GM12878 (cell line): ENCODE measurements at regions not wholly inside any gene's neighbourhood (a gene's known extent, or its start where the extent isn't known, plus 50 kb on each side); places are given as distances from the start of the nearest gene placed in this dataset.

Experiments used
- ATF7 ChIP-seq: fragments of 450-650 bp; IDR thresholded peaks from 2 replicates; pipeline ENCODE4 v1.6.1; 2016; ENCODE audit warnings: low read depth, mild to moderate bottlenecking
- EGR1 ChIP-seq, 2 experiments: IDR thresholded peaks; 1 replicate in 1 of 2; 2 replicates in 1 of 2; pipeline ENCODE4 v1.6.1; 2011 to 2012; ENCODE audit warnings: low read depth in 2 of 2, low read length in 2 of 2, borderline replicate concordance in 1 of 2, mild to moderate bottlenecking in 1 of 2, moderate library complexity in 1 of 2
- RFX5 ChIP-seq: IDR thresholded peaks from 2 replicates; pipeline ENCODE4 v1.6.1; 2011; ENCODE audit warnings: low read depth, low read length, improper control_type of control experiment
- SREBF1 ChIP-seq: IDR thresholded peaks from 2 replicates; pipeline ENCODE4 v1.6.1; 2012; ENCODE audit warnings: mild to moderate bottlenecking, low read length
- SRF ChIP-seq, 2 experiments: IDR thresholded peaks; 2 replicates each; pipeline ENCODE4 v1.6.1; 2011; ENCODE audit warnings: low read depth in 2 of 2, low read length in 2 of 2, mild to moderate bottlenecking in 1 of 2, moderate library complexity in 1 of 2
- ZBED1 ChIP-seq: IDR thresholded peaks from 2 replicates; pipeline ENCODE4 v1.6.1; 2016; ENCODE audit warnings: borderline replicate concordance
- ZNF274 ChIP-seq: IDR thresholded peaks from one replicate; pipeline ENCODE4 v1.8.0; 2011; ENCODE audit not compliant: insufficient read length, insufficient read depth
- TF ChIP-seq, protein P1 (sequence below): IDR thresholded peaks from 2 replicates; pipeline ENCODE4 v1.6.1; 2012; ENCODE audit warnings: low read depth, low read length, improper control_type of control experiment
- TF ChIP-seq, protein P2 (sequence below): fragments of 450-650 bp; formaldehyde crosslinking; IDR thresholded peaks from 2 replicates; pipeline ENCODE4 v1.4.0; 2022; ENCODE audit warnings: mild to moderate bottlenecking, moderate library complexity
- TF ChIP-seq, protein P3 (sequence below), 3 experiments: IDR thresholded peaks in 2 of 3; conservative IDR thresholded peaks in 1 of 3; 2 replicates each; pipeline ENCODE4 v1.5.1; 2011; ENCODE audit warnings: low read depth in 3 of 3, low read length in 3 of 3, mild to moderate bottlenecking in 3 of 3, control low read depth in 2 of 3, moderate library complexity in 2 of 3, inconsistent platforms in 1 of 3, mixed read lengths in 1 of 3; ENCODE audit not compliant: control insufficient read depth in 2 of 3, insufficient read depth in 1 of 3; ENCODE audit errors: extremely low read depth in 1 of 3

DNA sequence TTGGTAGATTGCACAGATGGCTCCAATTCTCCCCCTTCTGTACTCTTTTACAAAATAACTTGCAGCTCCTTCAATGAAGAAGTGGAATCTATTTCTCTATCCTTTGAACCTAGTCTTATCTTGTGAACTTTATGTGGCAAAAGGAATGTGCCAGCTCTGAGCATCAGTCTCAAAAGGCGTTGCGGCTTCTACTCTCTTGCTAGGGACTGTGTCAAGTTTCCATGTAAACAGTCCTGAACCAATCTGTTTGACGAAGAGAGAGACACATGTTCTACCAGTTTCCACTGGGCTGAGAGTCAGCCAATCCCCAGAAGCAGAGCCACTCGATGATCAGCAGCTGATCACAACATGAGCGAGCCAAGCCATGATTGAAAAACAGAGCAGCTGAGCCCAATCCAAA lies 439.7 kb upstream of the SETBP1 start (continued):
- TF ChIP-seq, protein P1, sequence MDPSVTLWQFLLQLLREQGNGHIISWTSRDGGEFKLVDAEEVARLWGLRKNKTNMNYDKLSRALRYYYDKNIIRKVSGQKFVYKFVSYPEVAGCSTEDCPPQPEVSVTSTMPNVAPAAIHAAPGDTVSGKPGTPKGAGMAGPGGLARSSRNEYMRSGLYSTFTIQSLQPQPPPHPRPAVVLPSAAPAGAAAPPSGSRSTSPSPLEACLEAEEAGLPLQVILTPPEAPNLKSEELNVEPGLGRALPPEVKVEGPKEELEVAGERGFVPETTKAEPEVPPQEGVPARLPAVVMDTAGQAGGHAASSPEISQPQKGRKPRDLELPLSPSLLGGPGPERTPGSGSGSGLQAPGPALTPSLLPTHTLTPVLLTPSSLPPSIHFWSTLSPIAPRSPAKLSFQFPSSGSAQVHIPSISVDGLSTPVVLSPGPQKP: no peak
- TF ChIP-seq SREBF1: no peak
- TF ChIP-seq SRF (IDR thresholded peaks at IDR 0.05; ENCODE audit: low read depth in 2 of 2, low read length in 2 of 2): no peak
- TF ChIP-seq, protein P2, sequence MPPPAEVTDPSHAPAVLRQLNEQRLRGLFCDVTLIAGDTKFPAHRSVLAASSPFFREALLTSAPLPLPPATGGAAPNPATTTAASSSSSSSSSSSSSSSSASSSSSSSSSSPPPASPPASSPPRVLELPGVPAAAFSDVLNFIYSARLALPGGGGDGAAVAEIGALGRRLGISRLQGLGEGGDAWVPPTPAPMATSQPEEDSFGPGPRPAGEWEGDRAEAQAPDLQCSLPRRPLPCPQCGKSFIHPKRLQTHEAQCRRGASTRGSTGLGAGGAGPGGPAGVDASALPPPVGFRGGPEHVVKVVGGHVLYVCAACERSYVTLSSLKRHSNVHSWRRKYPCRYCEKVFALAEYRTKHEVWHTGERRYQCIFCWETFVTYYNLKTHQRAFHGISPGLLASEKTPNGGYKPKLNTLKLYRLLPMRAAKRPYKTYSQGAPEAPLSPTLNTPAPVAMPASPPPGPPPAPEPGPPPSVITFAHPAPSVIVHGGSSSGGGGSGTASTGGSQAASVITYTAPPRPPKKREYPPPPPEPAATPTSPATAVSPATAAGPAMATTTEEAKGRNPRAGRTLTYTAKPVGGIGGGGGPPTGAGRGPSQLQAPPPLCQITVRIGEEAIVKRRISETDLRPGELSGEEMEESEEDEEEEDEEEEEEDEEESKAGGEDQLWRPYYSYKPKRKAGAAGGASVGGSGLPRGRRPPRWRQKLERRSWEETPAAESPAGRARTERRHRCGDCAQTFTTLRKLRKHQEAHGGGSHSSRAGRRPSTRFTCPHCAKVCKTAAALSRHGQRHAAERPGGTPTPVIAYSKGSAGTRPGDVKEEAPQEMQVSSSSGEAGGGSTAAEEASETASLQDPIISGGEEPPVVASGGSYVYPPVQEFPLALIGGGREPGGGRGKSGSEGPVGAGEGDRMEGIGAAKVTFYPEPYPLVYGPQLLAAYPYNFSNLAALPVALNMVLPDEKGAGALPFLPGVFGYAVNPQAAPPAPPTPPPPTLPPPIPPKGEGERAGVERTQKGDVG (CRISPR knock-in tag): no peak
- no peak for TF ChIP-seq RFX5
- TF ChIP-seq ZNF274: no peak
- no peak for TF ChIP-seq ZBED1
- TF ChIP-seq EGR1 (IDR thresholded peaks at IDR 0.05; ENCODE audit: borderline replicate concordance in 1 of 2, low read depth in 2 of 2, low read length in 2 of 2): no peak
- no peak for TF ChIP-seq ATF7
- TF ChIP-seq, protein P3, sequence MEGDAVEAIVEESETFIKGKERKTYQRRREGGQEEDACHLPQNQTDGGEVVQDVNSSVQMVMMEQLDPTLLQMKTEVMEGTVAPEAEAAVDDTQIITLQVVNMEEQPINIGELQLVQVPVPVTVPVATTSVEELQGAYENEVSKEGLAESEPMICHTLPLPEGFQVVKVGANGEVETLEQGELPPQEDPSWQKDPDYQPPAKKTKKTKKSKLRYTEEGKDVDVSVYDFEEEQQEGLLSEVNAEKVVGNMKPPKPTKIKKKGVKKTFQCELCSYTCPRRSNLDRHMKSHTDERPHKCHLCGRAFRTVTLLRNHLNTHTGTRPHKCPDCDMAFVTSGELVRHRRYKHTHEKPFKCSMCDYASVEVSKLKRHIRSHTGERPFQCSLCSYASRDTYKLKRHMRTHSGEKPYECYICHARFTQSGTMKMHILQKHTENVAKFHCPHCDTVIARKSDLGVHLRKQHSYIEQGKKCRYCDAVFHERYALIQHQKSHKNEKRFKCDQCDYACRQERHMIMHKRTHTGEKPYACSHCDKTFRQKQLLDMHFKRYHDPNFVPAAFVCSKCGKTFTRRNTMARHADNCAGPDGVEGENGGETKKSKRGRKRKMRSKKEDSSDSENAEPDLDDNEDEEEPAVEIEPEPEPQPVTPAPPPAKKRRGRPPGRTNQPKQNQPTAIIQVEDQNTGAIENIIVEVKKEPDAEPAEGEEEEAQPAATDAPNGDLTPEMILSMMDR (IDR thresholded peaks at IDR 0.05 in 2 of 3, conservative IDR thresholded peaks at IDR 0.05 in 1 of 3; ENCODE audit: control insufficient read depth in 2 of 3, extremely low read depth in 1 of 3, insufficient read depth in 1 of 3, low read depth in 3 of 3, low read length in 3 of 3): no peak
